HG02870 (cell line): ENCODE measurements at regions not wholly inside any gene's neighbourhood (a gene's known extent, or its start where the extent isn't known, plus 50 kb on each side); places are given as distances from the start of the nearest gene placed in this dataset.
"Not testable (repeated sequence)": the region's sequence is repeated elsewhere in the genome, so short reads cannot be mapped to it uniquely, and the experiment has no call there.

ENCODE experiments used
- ATAC-seq: cut with Tn5 transposase; IDR thresholded peaks from one replicate; pipeline ENCODE4 v1.9.1; 2021; ENCODE audit warnings: mild to moderate bottlenecking, moderate library complexity; ENCODE audit not compliant: unreplicated experiment

DNA sequence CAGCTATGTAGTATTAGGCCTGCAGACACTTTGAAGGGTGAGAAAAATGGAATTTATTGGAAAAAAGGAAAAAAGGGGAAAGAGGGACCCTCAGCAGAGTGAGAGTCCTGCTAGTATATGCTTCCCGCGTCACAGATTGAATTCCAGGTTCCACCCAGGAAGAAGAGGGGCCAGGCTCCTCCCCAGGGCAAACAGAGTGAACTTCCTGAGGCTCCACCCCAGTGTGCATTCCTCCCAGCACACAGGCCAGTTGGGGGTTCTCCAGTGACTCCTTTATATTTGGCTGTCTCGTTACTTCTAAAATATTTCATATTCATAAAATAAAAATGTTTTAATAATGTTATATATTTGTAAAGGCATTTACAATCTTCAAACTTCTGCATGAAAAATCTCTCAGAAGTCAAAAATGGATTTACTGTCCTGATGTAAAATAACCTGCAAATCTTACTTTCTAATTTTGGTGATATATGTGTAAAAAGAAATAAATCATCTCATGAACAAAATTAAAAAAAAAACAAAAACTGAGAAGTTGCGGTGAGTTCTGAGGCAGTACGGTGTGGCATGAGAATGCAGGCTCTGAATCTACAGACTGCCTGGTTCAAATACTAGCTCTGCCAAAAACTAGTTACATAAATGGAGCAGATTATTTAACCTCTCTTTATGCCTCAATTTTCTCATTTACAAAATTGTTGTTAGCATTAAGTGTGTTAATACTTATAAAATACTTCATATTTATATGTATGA lies 175.8 kb upstream of the P2RY1 start:
- no peak for ATAC-seq

DNA sequence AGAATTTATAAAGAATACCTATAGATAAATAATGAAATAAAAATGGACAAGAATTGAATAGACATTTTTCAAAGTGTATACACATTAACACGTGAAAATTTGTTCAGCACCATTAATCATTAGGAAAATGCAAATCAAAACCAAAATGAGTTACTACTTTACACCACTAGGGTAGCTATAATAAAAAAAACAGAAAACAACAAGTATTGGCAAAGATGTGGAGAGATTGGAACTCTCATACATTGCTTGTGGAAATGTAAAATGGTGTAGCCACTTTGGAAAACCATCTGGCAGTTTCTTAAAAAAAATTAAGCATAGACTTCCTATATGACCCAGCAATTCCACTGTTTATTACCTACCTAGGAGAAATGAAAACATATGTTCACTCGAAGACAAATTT lies 172.8 kb upstream of the P2RY1 start:
- ATAC-seq: no peak

DNA sequence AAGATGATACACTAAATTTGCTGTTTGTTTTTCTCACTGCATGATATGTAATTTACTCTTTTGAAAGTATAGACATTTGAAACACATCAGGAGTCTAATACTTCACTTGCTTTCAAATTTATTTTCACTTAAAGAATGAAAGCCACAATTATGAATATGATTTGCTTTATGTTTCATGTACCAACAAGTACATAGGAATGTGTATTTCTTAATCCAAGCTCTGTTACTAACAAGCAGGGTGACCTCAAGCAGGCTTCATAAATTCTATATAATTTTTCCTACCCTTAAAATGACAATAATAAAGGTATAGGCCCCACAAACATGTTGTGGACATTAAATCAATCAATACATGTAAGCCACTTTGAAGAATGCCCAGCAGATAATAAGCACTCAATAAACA lies 170.2 kb upstream of the P2RY1 start:
- no peak for ATAC-seq

DNA sequence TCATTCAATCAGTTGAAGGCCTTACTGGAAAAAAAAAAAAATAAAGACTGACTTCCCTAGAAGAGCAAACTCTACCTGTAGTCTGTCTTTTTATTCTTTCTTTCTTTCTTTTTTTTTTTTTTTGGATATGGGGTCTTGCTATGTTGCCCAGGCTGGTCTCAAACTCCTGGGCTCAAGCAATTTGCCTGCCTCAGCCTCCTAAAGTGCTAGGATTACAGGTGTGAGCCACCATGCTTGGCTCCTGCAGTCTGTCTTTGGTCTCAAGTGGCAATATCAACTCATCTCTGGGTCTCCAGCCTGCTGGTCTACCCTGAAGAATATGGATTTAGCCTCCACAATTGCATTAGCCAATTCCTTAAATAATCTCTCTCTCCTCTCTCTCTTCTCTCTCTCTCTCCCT lies 167.7 kb upstream of the P2RY1 start:
- ATAC-seq: no peak

DNA sequence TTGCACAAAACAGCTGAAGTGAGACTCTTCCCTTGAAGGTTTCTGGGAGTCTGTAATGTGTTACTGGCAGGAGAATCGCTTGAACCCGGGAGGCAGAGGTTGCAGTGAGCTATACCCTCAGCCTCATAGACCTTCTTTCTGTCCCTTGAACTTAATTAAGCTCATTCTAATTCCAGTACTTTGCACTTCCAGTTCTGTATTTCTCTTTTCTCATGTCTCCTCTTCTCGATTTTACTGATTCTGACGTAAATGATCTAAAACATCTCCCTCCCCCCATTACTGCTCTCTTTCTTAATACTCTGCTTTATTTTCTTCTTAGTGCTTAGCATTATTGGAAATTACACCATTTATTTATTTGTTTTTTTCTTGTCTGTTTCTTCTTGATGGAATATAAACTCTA lies 165.4 kb upstream of the P2RY1 start:
- ATAC-seq: no peak

DNA sequence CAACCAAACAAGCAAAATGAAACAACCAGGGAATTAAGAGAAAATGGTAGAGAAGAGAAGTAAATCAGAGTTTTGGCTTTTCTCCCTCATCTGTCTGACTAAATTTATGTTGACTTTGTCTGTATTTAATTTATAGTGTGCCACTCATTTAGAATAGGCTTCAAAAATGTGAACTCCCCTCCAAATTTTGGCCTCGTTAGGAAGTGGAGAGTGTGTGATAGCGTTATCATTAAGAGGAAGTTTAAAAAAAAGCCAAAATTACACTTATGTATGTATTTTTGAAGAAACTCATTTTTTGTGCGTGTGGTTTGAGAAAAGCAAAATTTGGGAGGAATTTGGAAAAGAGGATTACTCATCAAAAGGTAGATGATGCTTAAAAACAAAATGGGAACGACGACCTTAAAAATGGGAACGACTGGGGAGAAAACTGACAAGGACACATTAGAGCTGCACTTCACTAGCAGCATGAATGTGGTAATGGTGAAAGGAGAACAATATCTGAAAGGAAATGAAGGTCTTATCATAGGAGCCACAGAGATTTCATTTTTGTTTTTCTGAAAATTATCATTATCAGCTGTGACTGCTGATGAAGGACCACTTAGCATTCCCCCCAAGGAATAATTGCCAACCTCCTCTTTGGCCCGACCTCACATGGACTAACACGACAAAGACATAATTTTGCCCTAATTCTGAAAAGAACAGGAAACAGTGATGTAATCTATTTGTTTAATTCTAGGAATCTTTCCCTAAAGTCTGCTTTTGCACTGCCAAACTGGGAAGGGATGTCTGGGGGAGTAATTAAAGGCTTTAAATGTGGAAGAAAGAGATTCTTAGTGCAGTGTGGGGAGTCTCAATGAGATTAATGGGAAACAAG lies 163.2 kb upstream of the P2RY1 start:
- no peak for ATAC-seq

DNA sequence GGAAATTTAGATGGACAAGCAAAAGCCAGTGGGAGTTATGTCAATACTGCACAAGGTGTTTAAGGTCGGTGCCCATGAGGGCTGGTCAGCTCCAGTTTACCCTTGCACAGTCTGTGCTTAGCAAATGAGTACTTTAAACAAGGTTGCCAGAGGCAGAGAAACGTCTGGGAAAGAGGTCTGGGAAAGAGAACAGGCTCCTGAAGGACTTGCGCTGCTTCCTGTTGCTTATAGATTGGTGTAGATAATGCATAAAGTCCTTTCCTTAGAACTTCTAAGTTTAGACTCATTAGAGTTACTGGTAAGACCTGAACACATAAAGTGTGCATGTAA lies 162.6 kb upstream of the P2RY1 start:
- ATAC-seq: no peak

DNA sequence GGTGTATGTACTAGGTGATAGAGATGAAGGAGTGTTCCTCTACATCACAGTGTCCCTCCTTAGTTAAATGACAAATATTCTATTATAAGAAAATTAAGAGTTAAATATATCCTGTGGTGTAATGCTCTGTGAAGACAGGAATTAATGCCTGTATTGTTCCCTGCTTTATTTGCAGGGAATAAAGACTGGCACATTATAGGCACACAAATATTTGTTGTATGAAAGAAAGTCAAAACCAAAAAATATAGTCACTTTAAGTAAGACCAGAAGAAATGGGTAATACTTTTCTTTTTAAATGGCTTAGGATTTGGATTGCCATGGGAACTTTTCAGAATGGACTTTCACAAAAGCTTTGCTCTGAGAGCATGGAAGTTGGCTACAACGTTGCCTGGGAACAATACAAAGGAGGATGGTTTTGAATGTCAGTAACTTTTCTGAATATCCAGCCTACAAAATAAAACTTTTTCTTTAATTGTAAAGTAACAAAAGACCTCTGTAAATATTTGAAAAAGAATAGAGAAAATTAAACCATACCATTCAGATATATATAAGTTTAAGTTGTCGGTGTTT lies 158.0 kb upstream of the P2RY1 start:
- no peak for ATAC-seq

DNA sequence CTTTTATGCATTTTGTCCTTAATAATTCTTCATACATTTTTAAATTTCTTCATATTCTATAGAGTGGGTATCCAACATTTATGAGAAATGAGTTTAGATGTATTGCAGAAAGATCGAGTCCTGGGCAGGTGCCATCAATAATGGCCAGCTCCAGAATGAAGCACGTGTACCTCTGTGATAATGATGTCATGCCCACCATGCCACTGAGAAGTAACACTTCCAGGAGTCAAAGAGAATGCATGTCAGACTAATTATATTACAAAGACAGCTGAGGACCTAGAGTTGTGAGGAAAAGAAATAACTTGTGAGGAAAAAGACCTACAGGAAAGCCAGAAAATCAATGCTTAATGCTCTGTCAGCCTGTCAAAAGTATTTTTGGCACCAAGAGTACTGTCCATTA lies 157.4 kb upstream of the P2RY1 start:
- no peak for ATAC-seq

DNA sequence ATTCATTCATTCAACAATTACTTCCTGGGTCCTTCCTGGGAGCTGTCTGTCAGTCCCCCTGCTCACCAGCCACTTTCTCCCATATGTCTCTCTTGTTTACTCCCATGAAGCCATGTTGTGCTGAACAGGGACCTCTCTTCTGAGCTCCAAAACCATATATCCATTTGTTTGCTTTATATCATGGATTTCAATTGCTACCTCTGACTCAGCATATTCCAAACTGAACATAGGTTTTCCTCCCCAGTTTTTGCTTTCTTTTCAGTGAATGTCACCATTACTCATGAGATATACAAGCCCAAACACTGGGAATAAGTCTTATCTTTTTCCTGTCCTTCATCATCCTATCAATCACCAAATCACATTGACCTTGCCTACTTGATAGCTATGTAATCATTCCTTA lies 152.5 kb upstream of the P2RY1 start:
- no peak for ATAC-seq

DNA sequence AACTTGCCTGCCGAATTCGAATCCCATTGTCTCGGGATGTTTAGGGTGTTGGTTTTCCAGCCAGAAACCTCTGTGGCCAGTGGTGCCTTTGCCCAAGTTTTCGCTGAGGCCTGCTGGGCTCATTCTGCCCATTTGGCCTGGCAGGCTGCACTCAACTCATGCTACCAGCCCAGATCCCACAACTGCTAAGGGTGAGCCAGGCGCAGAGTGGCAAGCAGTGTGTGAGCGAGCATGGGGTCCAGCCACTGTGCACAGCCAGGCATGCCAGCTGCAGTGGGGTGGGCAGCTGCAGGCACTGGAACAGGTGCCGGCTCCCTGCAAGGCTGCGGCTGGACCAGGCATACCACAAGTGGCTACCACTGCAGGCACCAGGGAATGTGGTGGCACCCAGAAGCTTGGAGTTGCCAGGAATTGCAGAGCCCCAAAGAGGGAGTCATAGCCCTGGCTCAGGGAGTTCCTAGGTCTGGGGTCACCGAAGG lies 151.4 kb upstream of the P2RY1 start:
- no peak for ATAC-seq

DNA sequence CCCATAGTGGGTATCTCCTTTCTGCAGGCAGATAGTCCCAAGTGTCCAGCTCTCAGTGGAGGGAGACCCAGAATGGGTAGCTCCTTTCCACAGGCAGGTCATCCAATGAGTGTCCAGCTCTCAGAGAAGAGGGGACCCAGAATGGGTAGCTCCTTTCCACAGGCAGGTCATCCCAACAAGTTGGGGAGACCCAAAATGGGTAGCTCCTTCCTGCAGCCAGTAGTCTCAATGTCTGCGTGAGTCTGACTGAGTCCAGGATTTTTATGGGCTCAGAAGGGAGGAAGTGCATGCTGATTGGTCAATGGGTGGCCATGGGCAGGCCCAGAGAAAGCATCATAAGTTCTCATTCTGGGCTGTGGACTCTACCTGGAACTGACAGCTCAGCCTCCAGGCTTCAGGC lies 150.7 kb upstream of the P2RY1 start:
- ATAC-seq: no peak

DNA sequence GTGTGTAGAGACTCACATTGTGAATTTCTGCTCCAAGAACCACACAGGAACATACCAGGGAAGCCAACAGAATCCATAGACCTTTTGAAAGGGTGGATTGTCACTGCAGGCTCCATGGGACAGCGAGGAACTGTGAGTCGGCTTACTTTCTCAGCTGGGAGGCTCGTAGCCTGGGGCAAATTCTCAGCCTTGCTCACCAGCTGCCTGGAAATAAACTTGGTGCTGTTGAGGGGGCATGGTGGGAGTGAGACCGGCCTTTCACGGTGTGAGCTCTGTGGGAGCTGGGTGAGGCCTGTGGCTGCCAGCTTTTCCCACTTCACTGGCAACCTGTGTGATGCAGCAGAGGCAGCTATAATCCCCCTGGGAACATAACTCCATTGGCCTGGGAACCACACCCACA lies 146.6 kb upstream of the P2RY1 start:
- no peak for ATAC-seq

DNA sequence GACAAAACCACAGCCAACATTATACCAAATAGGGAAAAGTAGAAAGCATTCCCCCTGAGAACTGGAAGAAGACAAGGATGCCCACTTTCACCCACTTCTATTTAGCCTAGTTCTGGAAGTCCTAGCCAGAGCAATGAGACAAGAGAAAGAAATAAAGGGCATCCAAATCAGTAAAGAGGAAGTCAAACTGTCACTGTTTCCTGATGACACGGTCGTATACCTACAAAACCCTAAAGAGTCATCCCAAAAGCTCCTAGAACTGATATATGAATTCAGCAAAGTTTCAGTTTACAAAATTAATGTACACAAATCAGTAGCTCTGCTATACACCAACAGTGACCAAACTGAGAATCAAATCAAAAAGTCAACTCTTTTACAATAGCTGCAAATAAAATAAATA lies 142.6 kb upstream of the P2RY1 start:
- ATAC-seq: not testable (repeated sequence)

DNA sequence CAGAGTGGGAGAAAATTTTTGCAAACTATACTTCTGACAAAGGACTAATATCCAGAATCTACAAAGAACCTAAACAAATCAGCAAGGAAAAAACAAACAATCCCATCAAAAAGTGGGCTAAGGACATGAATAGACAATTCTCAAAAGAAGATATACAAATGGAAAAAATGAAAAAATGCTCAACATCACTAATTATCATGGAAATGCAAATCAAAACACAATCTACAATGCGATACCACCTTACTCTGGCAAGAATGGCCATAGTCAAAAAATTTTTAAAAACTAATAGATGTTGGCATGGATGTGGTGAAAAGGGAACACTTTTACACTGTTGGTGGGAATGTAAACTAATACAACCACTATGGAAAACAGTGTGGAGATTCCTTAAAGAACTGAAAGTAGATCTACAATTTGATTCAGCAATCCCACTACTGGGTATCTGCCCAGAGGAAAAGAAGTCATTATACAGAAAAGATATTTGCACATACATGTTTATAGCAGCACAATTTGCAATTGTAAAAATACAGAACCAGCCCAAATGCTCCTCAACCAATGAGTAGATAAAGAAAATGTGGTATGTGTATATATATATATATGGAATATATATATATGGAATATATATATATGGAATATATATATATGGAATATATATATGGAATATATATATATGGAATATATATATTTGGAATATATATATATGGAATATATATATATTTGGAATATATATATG lies 141.2 kb upstream of the P2RY1 start:
- ATAC-seq: not testable (repeated sequence)

DNA sequence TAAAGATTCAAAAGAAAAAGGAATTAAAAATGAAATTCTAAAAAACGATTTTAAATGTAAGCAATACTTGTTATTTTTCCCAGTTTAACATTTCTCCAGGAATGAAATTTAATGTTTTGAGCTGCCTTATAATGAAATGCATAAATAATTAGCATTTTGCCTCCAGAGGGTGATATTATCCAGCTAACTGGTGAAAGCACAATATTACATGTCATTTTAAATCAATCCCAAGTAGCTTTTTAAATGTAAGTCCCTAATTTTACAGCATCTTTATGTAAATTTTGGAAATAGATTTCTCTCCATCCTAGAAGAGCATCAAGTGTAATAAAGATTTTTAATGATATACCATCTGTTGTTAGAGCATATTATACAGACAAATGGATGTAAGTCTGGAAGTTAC lies 139.1 kb upstream of the P2RY1 start:
- ATAC-seq: no peak

DNA sequence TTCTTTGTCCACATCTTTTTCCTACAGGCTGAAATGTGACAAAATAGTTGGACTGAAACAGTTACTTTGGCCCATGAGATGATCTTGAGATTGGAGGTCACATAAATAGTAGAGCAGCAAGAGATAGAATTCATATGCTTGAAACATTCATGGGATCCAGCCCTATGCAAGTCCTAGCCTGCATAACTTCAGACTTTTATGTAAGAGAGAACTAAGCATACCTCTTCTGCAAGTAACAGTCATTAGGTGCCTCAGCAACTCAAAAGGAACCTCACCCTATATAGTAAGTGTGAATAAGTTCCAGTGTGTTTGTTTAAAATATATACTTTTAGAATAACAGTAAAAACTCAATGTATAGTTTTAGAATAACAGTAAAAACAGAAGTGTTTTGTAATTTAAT lies 138.0 kb upstream of the P2RY1 start:
- no peak for ATAC-seq

DNA sequence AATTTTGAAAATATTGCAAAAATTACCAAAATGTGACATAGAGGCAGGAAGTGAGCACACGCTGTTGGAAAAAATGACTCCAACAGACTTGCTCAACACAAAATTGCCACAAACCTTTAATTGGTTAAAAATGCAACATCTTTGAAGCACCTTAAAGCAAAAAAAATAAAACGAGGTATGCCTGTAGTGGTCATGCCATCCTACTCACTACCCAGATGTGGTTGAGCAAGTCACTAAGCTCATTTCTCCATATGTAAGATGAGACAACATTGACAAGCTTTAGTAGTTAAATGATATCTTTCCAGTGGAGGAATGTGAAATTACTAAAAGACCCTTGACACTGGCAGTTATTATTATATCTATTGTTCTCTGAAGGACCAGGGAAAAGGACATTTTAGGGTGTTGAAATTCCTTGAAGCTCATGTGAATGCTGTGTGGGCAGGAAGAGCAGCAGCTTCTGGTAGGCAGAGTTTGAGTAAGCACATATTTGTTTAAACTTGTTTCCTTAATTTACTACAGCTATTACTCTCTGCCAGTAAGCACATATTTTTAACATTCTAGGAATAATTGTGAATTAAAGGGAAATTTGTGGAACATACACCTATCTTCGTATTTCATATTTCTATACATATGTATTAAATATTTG lies 131.6 kb upstream of the P2RY1 start:
- ATAC-seq: no peak

DNA sequence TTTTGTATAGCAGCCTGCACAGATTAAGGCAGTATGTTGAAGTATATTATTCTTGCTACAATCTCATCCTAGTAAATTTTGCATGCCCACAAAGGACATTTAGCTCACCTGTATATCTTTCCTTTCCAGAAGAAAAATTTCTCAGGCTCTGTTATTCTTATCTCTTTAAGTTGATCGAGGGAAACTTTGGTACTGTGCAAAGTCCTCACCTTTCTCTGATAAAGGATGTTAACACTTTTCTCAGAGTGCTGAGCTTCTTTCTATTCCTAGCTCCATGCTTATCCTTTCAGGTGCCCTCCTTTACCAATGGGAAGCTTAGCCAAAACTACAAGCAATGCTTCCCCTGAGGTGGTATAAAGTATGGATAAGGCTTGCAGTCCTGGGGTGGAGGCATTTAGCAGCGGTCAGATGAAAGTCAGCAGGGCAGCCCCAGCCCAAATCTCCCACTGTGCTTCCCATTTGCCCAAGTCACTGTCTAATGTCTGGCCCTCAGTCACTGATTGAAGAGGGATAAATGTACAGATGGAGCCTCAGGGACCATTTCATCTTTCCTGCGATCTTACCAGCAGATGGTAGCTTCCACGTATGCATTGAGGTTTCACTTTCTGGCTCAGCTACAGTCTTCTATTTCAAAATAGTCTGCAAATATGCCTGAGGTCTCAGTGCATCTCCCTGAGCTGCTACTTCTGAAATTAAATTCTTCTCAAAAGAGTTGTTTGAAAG lies 127.8 kb upstream of the P2RY1 start:
- ATAC-seq: no peak

DNA sequence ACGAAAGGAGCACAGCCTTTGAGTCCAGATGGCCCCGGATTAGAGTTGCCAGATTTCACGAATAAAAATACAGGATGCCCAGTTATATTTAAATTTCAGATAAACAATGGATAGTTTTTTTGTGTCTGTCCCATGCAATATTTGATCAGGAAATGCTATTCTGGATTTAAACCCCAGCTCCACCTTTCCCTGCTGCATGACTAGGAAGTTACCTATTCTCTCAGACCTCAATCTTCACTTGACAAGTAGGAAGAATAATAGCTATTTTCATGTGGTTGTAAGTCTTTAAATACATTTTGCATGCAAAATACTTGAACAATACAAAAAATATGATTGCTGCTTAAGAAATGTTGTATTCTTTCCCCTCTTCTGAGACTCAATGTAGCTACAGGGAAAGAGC lies 125.3 kb upstream of the P2RY1 start:
- ATAC-seq: no peak
